Immature natural killer cell (primary cell): ENCODE measurements at regions not wholly inside any gene's neighbourhood (a gene's known extent, or its start where the extent isn't known, plus 50 kb on each side); places are given as distances from the start of the nearest gene placed in this dataset.

Experiments
- DNase-seq, 3 donors: peaks; one replicate each; pipeline ENCODE4 v3.0.0; 2022; ENCODE audit warnings: mixed read lengths in 1 of 3
- H3K27ac Mint-ChIP-seq, 6 donors: one replicate each; pipeline ENCODE4 v1.8.0; 2020; ENCODE audit warnings: mixed read lengths in 6 of 6, mild to moderate bottlenecking in 5 of 6, inconsistent platforms in 4 of 6, moderate library complexity in 3 of 6
- H3K27me3 Mint-ChIP-seq, 3 donors: one replicate each; pipeline ENCODE4 v1.8.0; 2020 to 2021; ENCODE audit warnings: low read depth in 3 of 3, mild to moderate bottlenecking in 3 of 3, mixed read lengths in 3 of 3, moderate library complexity in 3 of 3, inconsistent platforms in 1 of 3
- H3K36me3 Mint-ChIP-seq, 3 donors: one replicate each; pipeline ENCODE4 v1.8.0; 2020; ENCODE audit warnings: mixed read lengths in 3 of 3, inconsistent platforms in 2 of 3, mild to moderate bottlenecking in 2 of 3
- H3K4me1 Mint-ChIP-seq, 2 donors: one replicate each; pipeline ENCODE4 v1.8.0; 2020; ENCODE audit warnings: inconsistent platforms in 2 of 2, mild to moderate bottlenecking in 2 of 2, mixed read lengths in 2 of 2, moderate library complexity in 1 of 2
- H3K4me3 Mint-ChIP-seq, 5 donors: one replicate each; pipeline ENCODE4 v1.8.0; 2020; ENCODE audit warnings: mild to moderate bottlenecking in 5 of 5, mixed read lengths in 5 of 5, inconsistent platforms in 3 of 5, moderate library complexity in 3 of 5
- H3K9me3 Mint-ChIP-seq, 6 donors: one replicate each; pipeline ENCODE4 v1.8.0; 2020; ENCODE audit warnings: mild to moderate bottlenecking in 6 of 6, mixed read lengths in 6 of 6, inconsistent platforms in 4 of 6, moderate library complexity in 3 of 6

GRCh38 chr3:64936556-64936955, 248.8 kb upstream of the ADAMTS9 start:
- peaks cover 0 to 3% (median 0%) of the 10 kb centered on the region in 3 donors for H3K27me3 Mint-ChIP-seq
- H3K27ac Mint-ChIP-seq = no peak overlapping the region
- H3K4me1 Mint-ChIP-seq = no peaks in the 10 kb centered on the region
- H3K4me3 Mint-ChIP-seq = no peak overlapping the region
- peaks cover 8 to 63% (median 20%) of the 10 kb centered on the region in 6 donors for H3K9me3 Mint-ChIP-seq
- peaks cover 0 to 3% (median 0%) of the 10 kb centered on the region in 3 donors for H3K36me3 Mint-ChIP-seq
- DNase-seq = no peak

- H3K9me3 Mint-ChIP-seq = peaks cover 7 to 59% (median 17%) of the 10 kb centered on the region in 6 donors
- no peak for DNase-seq
- H3K4me1 Mint-ChIP-seq = no peaks in the 10 kb centered on the region
- H3K36me3 Mint-ChIP-seq = peaks cover 0 to 3% (median 0%) of the 10 kb centered on the region in 3 donors
- no peak overlapping the region for H3K27ac Mint-ChIP-seq
- H3K4me3 Mint-ChIP-seq = no peak overlapping the region
- peaks cover 0 to 3% (median 0%) of the 10 kb centered on the region in 3 donors for H3K27me3 Mint-ChIP-seq
Measured at GRCh38 chr3:64935971-64936370, 248.2 kb upstream of the ADAMTS9 start.

DNA sequence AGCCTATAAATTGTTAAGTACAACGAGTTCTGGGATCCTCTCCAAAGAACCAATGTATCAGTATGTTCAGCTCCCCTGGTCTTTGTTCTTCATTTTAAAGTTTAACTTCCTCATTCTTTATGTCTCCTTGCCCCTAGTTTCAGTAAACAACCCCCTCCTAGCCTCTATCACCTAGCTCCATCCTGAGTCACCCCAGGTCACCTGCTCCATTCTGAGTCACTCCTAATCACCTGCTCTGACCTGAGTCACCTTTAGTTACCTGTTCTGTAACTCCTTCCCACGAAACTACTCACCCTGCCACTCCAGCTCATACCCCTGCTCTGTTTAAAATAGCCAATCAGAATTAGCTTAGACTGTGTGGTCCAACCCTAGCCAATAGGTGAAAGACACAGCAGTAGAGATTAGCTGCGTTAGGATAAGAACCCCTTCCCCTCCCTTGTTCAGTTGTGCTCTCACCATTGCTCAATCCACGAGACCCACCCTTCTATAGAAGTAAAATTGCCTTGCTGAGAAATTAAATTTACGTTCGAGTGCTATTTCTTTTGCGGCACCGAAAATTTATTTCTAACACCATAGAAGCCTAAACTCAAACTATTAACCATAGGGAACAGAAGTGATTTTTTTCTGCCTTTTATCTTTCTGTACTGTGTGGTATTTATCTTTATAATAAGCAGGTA, 245.0 kb upstream of the ADAMTS9 start:
- Mint-ChIP-seq H3K27ac (no peak overlapping the region), H3K4me3 (no peak overlapping the region), H3K4me1 (no peaks in the 10 kb centered on the region), H3K9me3 (peaks cover 3 to 53% (median 13%) of the 10 kb centered on the region in 6 donors), H3K27me3 (peaks cover 0 to 3% (median 0%) of the 10 kb centered on the region in 3 donors), H3K36me3 (peaks cover 0 to 3% (median 0%) of the 10 kb centered on the region in 3 donors)
- no peak for DNase-seq

GRCh38 chr3:64932016-64932518, 244.3 kb upstream of the ADAMTS9 start:
- DNase-seq = no peak
- Mint-ChIP-seq H3K27me3 (peaks cover 0 to 3% (median 0%) of the 10 kb centered on the region in 3 donors), H3K4me1 (no peaks in the 10 kb centered on the region), H3K36me3 (peaks cover 0 to 3% (median 0%) of the 10 kb centered on the region in 3 donors), H3K9me3 (peaks cover 3 to 52% (median 13%) of the 10 kb centered on the region in 6 donors), H3K4me3 (no peak overlapping the region), H3K27ac (no peak overlapping the region)

DNA sequence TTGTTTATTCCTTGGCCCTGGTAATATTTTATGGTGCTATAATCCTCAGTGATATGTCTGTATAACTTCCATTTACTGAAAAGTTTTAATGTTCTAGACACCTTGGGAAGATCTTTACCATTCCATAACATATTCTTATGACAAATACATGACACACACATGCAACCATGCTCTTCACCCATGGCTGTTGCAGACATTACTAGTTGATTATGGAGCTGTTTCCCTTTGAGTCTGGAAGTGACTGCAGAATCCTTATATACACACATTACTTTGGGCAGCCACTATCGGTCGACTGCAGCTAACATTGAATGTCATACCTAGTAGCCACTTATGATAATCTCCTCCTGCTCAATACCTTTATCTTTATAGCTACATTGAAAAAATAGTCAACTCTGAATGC, 243.1 kb upstream of the ADAMTS9 start:
- H3K36me3 Mint-ChIP-seq = peaks cover 0 to 3% (median 0%) of the 10 kb centered on the region in 3 donors
- DNase-seq = no peak
- no peak overlapping the region for H3K27ac Mint-ChIP-seq
- H3K27me3 Mint-ChIP-seq = peaks cover 0 to 3% (median 0%) of the 10 kb centered on the region in 3 donors
- no peaks in the 10 kb centered on the region for H3K4me1 Mint-ChIP-seq
- peaks cover 3 to 42% (median 14%) of the 10 kb centered on the region in 6 donors for H3K9me3 Mint-ChIP-seq
- H3K4me3 Mint-ChIP-seq = no peak overlapping the region

- H3K36me3 Mint-ChIP-seq = peaks cover 0 to 3% (median 0%) of the 10 kb centered on the region in 3 donors
- no peak overlapping the region for H3K4me3 Mint-ChIP-seq
- H3K4me1 Mint-ChIP-seq = no peaks in the 10 kb centered on the region
- H3K27me3 Mint-ChIP-seq = no peaks in the 10 kb centered on the region
- no peak overlapping the region for H3K27ac Mint-ChIP-seq
- no peak for DNase-seq
- peaks cover 1 to 32% (median 9%) of the 10 kb centered on the region in 6 donors for H3K9me3 Mint-ChIP-seq
Measured at GRCh38 chr3:64928683-64929082, 240.9 kb upstream of the ADAMTS9 start.

- peaks cover 0 to 3% (median 0%) of the 10 kb centered on the region in 3 donors for H3K27me3 Mint-ChIP-seq
- H3K9me3 Mint-ChIP-seq = peaks cover 1 to 24% (median 6%) of the 10 kb centered on the region in 6 donors
- DNase-seq = no peak
- H3K27ac Mint-ChIP-seq = no peak overlapping the region
- no peaks in the 10 kb centered on the region for H3K36me3 Mint-ChIP-seq
- no peak overlapping the region for H3K4me3 Mint-ChIP-seq
- no peaks in the 10 kb centered on the region for H3K4me1 Mint-ChIP-seq
Measured at GRCh38 chr3:64927689-64928088, 239.9 kb upstream of the ADAMTS9 start.

DNA sequence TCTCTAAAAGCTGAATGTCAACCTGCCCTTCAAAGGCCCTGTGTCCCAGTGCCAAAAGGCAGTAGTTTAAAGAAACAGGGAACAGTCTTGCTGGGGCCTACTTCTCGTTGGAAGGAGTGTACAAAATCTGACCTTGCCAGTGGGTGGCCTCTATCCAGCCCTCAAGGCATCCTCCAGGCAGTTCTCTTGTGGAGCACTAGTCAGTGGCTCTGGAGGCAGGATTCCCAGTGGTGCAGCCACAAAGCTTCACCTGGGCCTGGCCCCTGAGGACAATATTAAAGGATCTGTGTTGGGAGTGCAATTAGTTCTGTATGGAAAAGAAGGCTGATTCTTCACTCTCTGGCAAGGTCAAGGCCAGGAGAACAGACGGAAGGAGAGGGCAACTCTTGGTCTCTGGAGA, 237.8 kb upstream of the ADAMTS9 start:
- H3K4me1 Mint-ChIP-seq = no peaks in the 10 kb centered on the region
- H3K36me3 Mint-ChIP-seq = no peaks in the 10 kb centered on the region
- no peak for DNase-seq
- peaks cover 1 to 18% (median 6%) of the 10 kb centered on the region in 6 donors for H3K9me3 Mint-ChIP-seq
- H3K27me3 Mint-ChIP-seq = peaks cover 0 to 3% (median 0%) of the 10 kb centered on the region in 3 donors
- no peak overlapping the region for H3K4me3 Mint-ChIP-seq
- H3K27ac Mint-ChIP-seq = no peak overlapping the region

- Mint-ChIP-seq H3K36me3 (no peaks in the 10 kb centered on the region), H3K27ac (no peak overlapping the region), H3K9me3 (peaks cover 0 to 15% (median 6%) of the 10 kb centered on the region in 6 donors), H3K4me3 (no peak overlapping the region), H3K4me1 (no peaks in the 10 kb centered on the region), H3K27me3 (peaks cover 0 to 3% (median 0%) of the 10 kb centered on the region in 3 donors)
- no peak for DNase-seq
Measured at GRCh38 chr3:64924961-64925360, 237.2 kb upstream of the ADAMTS9 start.

- peaks cover 0 to 3% (median 0%) of the 10 kb centered on the region in 3 donors for H3K27me3 Mint-ChIP-seq
- no peak overlapping the region for H3K27ac Mint-ChIP-seq
- no peak overlapping the region for H3K4me3 Mint-ChIP-seq
- no peaks in the 10 kb centered on the region for H3K4me1 Mint-ChIP-seq
- DNase-seq = no peak
- H3K36me3 Mint-ChIP-seq = no peaks in the 10 kb centered on the region
- peaks cover 0 to 18% (median 6%) of the 10 kb centered on the region in 6 donors for H3K9me3 Mint-ChIP-seq
Measured at GRCh38 chr3:64922213-64922612, 234.4 kb upstream of the ADAMTS9 start.

DNA sequence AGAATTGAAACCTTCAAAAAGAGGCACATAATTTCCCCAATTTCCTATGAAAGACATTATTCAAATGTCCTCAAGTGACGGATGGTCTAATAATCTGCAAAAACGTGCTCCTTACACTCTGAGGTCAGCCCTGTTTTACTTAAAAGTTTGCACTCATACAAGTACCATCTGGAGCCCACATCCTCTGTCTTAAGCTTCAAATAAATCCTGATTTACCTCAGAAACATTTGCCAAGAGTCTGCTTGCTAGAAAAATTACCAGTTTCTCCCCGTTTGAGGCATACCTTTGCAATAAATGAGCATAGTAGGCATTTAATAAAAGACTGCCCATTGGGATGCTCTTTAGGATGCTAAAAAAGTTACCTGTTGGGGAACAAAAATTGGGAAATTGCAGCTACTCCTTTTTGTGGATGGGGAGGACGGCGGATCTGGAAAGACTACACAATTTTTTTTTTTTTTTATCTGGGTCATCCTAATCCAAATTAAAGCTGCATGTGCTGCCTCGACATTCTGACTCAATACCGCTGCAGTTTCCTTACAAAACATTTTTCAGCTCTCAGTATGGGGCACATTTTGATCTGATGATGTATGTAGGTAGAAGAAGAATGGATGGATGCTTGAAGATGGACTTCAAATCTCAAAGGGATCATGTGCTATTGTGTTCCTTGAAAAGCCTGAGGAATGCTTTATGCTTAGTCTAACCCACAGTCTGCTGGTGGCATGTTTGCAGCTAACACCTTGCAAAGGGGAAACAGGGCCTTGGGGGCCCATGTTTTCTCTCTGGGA, 233.7 kb upstream of the ADAMTS9 start:
- peaks cover 0 to 14% (median 6%) of the 10 kb centered on the region in 6 donors for H3K9me3 Mint-ChIP-seq
- H3K36me3 Mint-ChIP-seq = no peaks in the 10 kb centered on the region
- H3K27me3 Mint-ChIP-seq = peaks cover 0 to 3% (median 0%) of the 10 kb centered on the region in 3 donors
- no peak overlapping the region for H3K4me3 Mint-ChIP-seq
- DNase-seq = no peak
- H3K27ac Mint-ChIP-seq = no peak overlapping the region
- H3K4me1 Mint-ChIP-seq = no peaks in the 10 kb centered on the region

GRCh38 chr3:64919934-64920333, 232.1 kb upstream of the ADAMTS9 start:
- H3K4me1 Mint-ChIP-seq = no peaks in the 10 kb centered on the region
- H3K27ac Mint-ChIP-seq = no peak overlapping the region
- no peak for DNase-seq
- H3K36me3 Mint-ChIP-seq = no peaks in the 10 kb centered on the region
- peaks cover 0 to 14% (median 6%) of the 10 kb centered on the region in 6 donors for H3K9me3 Mint-ChIP-seq
- H3K27me3 Mint-ChIP-seq = peaks cover 0 to 3% (median 0%) of the 10 kb centered on the region in 3 donors
- H3K4me3 Mint-ChIP-seq = no peak overlapping the region

GRCh38 chr3:64918989-64919388, 231.2 kb upstream of the ADAMTS9 start:
- H3K4me1 Mint-ChIP-seq = no peaks in the 10 kb centered on the region
- no peak for DNase-seq
- peaks cover 0 to 3% (median 0%) of the 10 kb centered on the region in 3 donors for H3K27me3 Mint-ChIP-seq
- H3K4me3 Mint-ChIP-seq = no peak overlapping the region
- H3K9me3 Mint-ChIP-seq = peaks cover 0 to 13% (median 6%) of the 10 kb centered on the region in 6 donors
- no peak overlapping the region for H3K27ac Mint-ChIP-seq
- H3K36me3 Mint-ChIP-seq = no peaks in the 10 kb centered on the region

- Mint-ChIP-seq H3K27me3 (peaks cover 0 to under 1% (median 0%) of the 10 kb centered on the region in 3 donors), H3K27ac (no peak overlapping the region), H3K4me3 (no peak overlapping the region), H3K9me3 (peaks cover 0 to 10% (median 2%) of the 10 kb centered on the region in 6 donors), H3K4me1 (no peaks in the 10 kb centered on the region), H3K36me3 (no peaks in the 10 kb centered on the region)
- DNase-seq = no peak
Measured at GRCh38 chr3:64917914-64918453, 230.2 kb upstream of the ADAMTS9 start.
